Left ventricle myocardium inferior (tissue), 1 donor: ENCODE measurements at regions not wholly inside any gene's neighbourhood (a gene's known extent, or its start where the extent isn't known, plus 50 kb on each side); places are given as distances from the start of the nearest gene placed in this dataset.

Experiments
- DNase-seq: peaks from one replicate; pipeline ENCODE4 v3.0.0-alpha.2; 2020
- H3K27ac ChIP-seq: fragments of 200-600 bp; replicated peaks from 2 replicates; pipeline ENCODE4 v1.8.0; 2021
- H3K27me3 ChIP-seq: fragments of 200-600 bp; 2 replicates; pipeline ENCODE4 v1.8.0; 2021; ENCODE audit warnings: low read depth
- H3K36me3 ChIP-seq: fragments of 200-600 bp; 2 replicates; pipeline ENCODE4 v1.8.0; 2021
- H3K4me1 ChIP-seq: fragments of 200-600 bp; 2 replicates; pipeline ENCODE4 v1.8.0; 2021
- H3K4me3 ChIP-seq: fragments of 200-600 bp; 2 replicates; pipeline ENCODE4 v1.8.0; 2021; ENCODE audit warnings: mild to moderate bottlenecking, moderate library complexity
- H3K9me3 ChIP-seq: fragments of 200-600 bp; replicated peaks from 2 replicates; pipeline ENCODE4 v1.8.0; 2021
- CTCF ChIP-seq: fragments of 200-600 bp; IDR thresholded peaks from 2 replicates; pipeline ENCODE4 v1.8.0; 2021; ENCODE audit warnings: antibody characterized with exemption, mild to moderate bottlenecking, borderline replicate concordance
- intact Hi-C: fragments of 100-400 bp; cut with micrococcal nuclease; formaldehyde crosslinking; loops from one replicate; pipeline ENCODE4 v1.11.0; 2022
- donor health status: DM: no; HTN: yes; CAD: no; lungs with severe emphysema.

DNA sequence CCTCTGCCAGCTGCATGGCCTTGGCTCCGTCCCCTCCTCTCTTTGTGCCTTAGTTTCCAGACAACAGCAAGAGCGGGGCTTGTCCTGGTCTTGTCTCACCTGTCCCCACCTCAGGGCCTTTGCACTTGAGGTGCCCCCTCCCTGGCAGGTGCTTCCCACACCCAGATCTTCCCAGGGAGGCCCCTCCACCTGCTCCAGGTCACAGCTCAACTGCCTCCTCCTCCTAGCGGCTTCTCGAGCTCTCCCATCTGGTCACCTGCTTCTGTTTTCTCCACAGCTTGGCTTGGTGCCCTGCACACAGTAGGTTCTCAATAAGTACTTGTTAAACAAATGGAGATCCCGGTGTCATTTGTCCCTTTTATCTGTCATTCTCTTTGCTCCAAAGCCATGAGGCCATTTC is 64.3 kb upstream of the ZNF716 start:
- intact Hi-C loops, result no loop called here
- no peak for TF ChIP-seq CTCF
- Histone ChIP-seq H3K9me3 (no peaks in the 10 kb centered on the region), H3K27me3 (peaks cover 17% of the 10 kb centered on the region), H3K36me3 (no peaks in the 10 kb centered on the region), H3K27ac (no peak overlapping the region), H3K4me1 (no peaks in the 10 kb centered on the region), H3K4me3 (no peak overlapping the region)
- no peak for DNase-seq

DNA sequence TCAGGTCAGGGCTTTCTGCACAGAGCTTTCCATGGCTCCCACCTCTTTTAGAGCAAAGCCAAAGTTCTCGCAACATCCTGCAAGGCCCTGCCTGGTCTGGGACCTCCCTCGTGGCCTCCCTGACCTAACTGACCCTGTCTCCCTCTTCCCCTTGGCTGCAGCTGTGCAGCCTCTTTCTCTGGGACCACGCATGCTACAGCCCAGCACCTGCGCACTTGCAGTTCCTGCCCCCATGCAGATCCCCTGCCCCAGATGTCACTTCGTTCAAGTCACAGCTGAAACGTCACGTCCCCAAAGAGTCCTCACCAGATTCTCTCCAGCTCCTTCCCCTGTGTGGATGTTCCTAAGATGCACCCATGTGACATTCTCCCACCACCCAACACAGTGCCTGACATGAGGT is 61.2 kb upstream of the ZNF716 start:
- H3K4me3 ChIP-seq, result no peak overlapping the region
- peaks cover 7% of the 10 kb centered on the region for H3K27me3 ChIP-seq
- no peaks in the 10 kb centered on the region for H3K4me1 ChIP-seq
- intact Hi-C loops, result no loop called here
- H3K36me3 ChIP-seq, result no peaks in the 10 kb centered on the region
- no peak overlapping the region for H3K27ac ChIP-seq
- H3K9me3 ChIP-seq, result peaks cover 5% of the 10 kb centered on the region
- no peak for DNase-seq
- no peak for TF ChIP-seq CTCF

- no peak overlapping the region for H3K4me3 ChIP-seq
- intact Hi-C loops, result no loop called here
- no peak overlapping the region for H3K27ac ChIP-seq
- H3K27me3 ChIP-seq, result no peaks in the 10 kb centered on the region
- no peak for DNase-seq
- H3K36me3 ChIP-seq, result no peaks in the 10 kb centered on the region
- TF ChIP-seq CTCF, result no peak
- H3K4me1 ChIP-seq, result peaks cover 2% of the 10 kb centered on the region
- peaks cover 38% of the 10 kb centered on the region for H3K9me3 ChIP-seq
Measured at GRCh38 chr7:57398548-57398947, 51.4 kb upstream of the ZNF716 start.

DNA sequence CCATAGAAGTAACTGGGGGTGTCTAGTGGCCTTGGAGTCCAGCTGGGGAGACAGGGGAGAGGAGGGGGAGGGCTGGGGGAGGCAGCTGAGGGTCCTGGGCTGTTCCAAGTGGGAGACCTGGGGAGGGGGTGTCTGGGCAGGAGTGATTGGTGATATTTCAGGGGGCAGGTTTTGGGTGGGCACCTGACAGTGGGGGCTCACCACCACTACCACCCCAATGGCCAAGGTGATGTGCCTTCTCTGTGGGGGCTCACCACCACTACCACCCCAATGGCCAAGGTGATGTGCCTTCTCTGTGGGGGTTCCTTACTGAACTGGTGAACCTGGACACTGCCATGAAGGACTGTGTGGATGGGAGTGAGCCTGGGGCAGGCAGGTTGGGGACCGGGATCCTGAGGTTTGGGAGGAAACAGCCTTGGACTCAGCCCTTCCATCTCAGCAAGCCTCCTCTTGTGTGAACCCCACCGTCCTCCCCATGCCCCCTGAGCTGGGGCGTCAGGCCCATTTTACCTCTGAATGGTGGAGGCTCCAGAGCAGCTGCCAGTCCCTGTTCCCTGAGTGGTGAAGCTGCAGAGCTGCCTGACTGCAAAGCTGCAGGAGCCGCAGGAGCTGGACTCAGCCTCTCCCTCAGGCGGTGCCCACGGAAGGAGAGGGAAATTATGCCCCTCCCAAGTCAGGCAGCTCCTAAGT is 50.6 kb upstream of the ZNF716 start:
- no peaks in the 10 kb centered on the region for H3K27me3 ChIP-seq
- peaks cover 4% of the 10 kb centered on the region for H3K4me1 ChIP-seq
- no peak overlapping the region for H3K27ac ChIP-seq
- H3K4me3 ChIP-seq, result no peak overlapping the region
- H3K36me3 ChIP-seq, result no peaks in the 10 kb centered on the region
- intact Hi-C loops, result no loop called here
- peaks cover 30% of the 10 kb centered on the region for H3K9me3 ChIP-seq
- no peak for TF ChIP-seq CTCF
- no peak for DNase-seq

DNA sequence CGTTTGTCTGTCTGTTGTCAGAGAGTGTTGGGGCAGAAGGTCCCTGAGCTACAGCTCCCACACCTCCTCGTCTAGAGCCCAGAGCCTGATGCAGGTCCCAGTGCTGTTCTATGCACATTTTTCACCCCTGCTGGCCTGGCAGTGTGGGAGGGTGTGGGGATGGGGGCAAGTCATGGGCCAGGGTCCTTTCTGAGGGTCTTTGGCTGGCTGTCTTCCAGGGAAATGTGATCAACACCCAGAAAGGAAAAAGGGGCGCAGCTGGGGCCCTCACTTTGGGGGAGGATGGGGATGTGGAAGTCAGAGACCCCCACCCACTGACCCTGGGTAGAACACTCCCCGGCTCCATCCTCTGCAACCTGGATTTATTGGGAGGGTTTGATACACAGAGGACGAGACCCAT is 50.0 kb upstream of the ZNF716 start:
- no peak for TF ChIP-seq CTCF
- no peak overlapping the region for H3K4me3 ChIP-seq
- intact Hi-C loops, result no loop called here

More for the DNA sequence above, 50.0 kb upstream of the ZNF716 start:
- no peak for DNase-seq
- Histone ChIP-seq H3K36me3 (no peaks in the 10 kb centered on the region), H3K9me3 (peaks cover 24% of the 10 kb centered on the region), H3K27ac (no peak overlapping the region), H3K4me1 (peaks cover 4% of the 10 kb centered on the region), H3K27me3 (no peaks in the 10 kb centered on the region)
